Endothelial cell of umbilical vein (primary cell): ENCODE measurements at regions not wholly inside any gene's neighbourhood (a gene's known extent, or its start where the extent isn't known, plus 50 kb on each side); places are given as distances from the start of the nearest gene placed in this dataset.

Experiments used
- BruUV-seq: library from RNA; stranded (reverse); fragments of 400-500 nt; replicated peaks from 2 replicates; lab custom pipeline; 2021; lab: Mats Ljungman, UMichigan
- CTCF ChIA-PET: fragments of 300-600, 350-600 bp; sonication (Branson Sonifier 250); formaldehyde crosslinking; loops from one replicate; lab custom pipeline; 2021; ENCODE audit warnings: antibody characterized with exemption, inconsistent platforms; lab: Charles Lee
- POLR2A ChIA-PET: fragments of 300-600, 350-600 bp; sonication (Branson Sonifier 250); formaldehyde crosslinking; loops from one replicate; lab custom pipeline; 2021; ENCODE audit warnings: antibody characterized with exemption, inconsistent platforms; lab: Charles Lee
- DNase-seq: peaks from one replicate; pipeline ENCODE4 v3.0.0-alpha.2; 2011; ENCODE audit warnings: low read depth, low spot score
- FAIRE-seq: peaks from 2 replicates; lab custom pipeline; 2011; peaks lifted over from hg19 to GRCh38; lab: Jason Lieb, UNC
- H2AFZ ChIP-seq: 2 replicates; pipeline ENCODE4 v1.6.0; 2012; ENCODE audit warnings: low read depth, low read length, control low read depth, inconsistent platforms
- H3K27ac ChIP-seq: 2 replicates; pipeline ENCODE4 v1.5.1; 2011; ENCODE audit warnings: low read depth, mild to moderate bottlenecking, control low read depth, low read length, moderate library complexity; ENCODE audit not compliant: insufficient read depth
- H3K27me3 ChIP-seq, 2 experiments: 2 replicates each; pipeline versions ENCODE4 v1.6.0 to v1.6.1; 2011; ENCODE audit warnings: low read length in 2 of 2, mixed read lengths in 1 of 2; ENCODE audit not compliant: control insufficient read depth in 2 of 2, insufficient read depth in 2 of 2
- H3K36me3 ChIP-seq, 2 experiments: 2 replicates in 1 of 2; 3 replicates in 1 of 2; pipeline ENCODE4 v1.5.1; 2011; ENCODE audit warnings: low read length in 2 of 2, mild to moderate bottlenecking in 1 of 2, moderate library complexity in 1 of 2; ENCODE audit not compliant: control insufficient read depth in 2 of 2, insufficient read depth in 2 of 2; ENCODE audit errors: extremely low read depth in 1 of 2
- H3K4me1 ChIP-seq: 3 replicates; pipeline ENCODE4 v1.5.1; 2011; ENCODE audit warnings: mild to moderate bottlenecking, low read length; ENCODE audit not compliant: control insufficient read depth, insufficient read depth; ENCODE audit errors: extremely low read depth
- H3K4me2 ChIP-seq: 2 replicates; pipeline ENCODE4 v1.6.1; 2011; ENCODE audit warnings: low read length, control low read depth, mixed read lengths; ENCODE audit not compliant: insufficient read depth
- H3K4me3 ChIP-seq, 3 experiments: fragments of 200-600 bp in 1 of 3; sonication (generic), shearing (Covaris generic) in 1 of 3; replicated peaks in 1 of 3; 2 replicates each; pipeline ENCODE4 v1.5.1; 2011 to 2016; ENCODE audit warnings: control low read depth in 3 of 3, low read length in 3 of 3, mild to moderate bottlenecking in 2 of 3, inconsistent platforms in 1 of 3, low read depth in 1 of 3, moderate library complexity in 1 of 3; ENCODE audit not compliant: insufficient read depth in 1 of 3
- H3K79me2 ChIP-seq: 2 replicates; pipeline ENCODE4 v1.6.0; 2012; ENCODE audit warnings: low read length, inconsistent platforms; ENCODE audit not compliant: control insufficient read depth, insufficient read depth
- H3K9ac ChIP-seq: replicated peaks from 2 replicates; pipeline ENCODE3; 2011; ENCODE audit warnings: low read length, control low read depth; ENCODE audit not compliant: insufficient read depth; ENCODE audit errors: extremely low read depth
- H3K9me1 ChIP-seq: replicated peaks from 3 replicates; pipeline ENCODE4 v1.6.0; 2011; ENCODE audit warnings: mild to moderate bottlenecking, low read length; ENCODE audit not compliant: control insufficient read depth, insufficient read depth; ENCODE audit errors: extremely low read depth
- H3K9me3 ChIP-seq: replicated peaks from 2 replicates; pipeline ENCODE4 v1.5.1; 2012; ENCODE audit warnings: low read length, inconsistent platforms; ENCODE audit not compliant: control insufficient read depth, insufficient read depth
- H4K20me1 ChIP-seq: replicated peaks from 2 replicates; pipeline ENCODE3; 2011; ENCODE audit warnings: mild to moderate bottlenecking, low read length; ENCODE audit not compliant: control insufficient read depth, insufficient read depth; ENCODE audit errors: extremely low read depth
- CTCF ChIP-seq, 2 donors: IDR thresholded peaks; 1 replicate in 1 of 2; 2 replicates in 1 of 2; pipeline ENCODE4 v1.5.1; 2011; ENCODE audit warnings: low read length in 2 of 2, mild to moderate bottlenecking in 2 of 2, moderate library complexity in 2 of 2, control low read depth in 1 of 2, inconsistent platforms in 1 of 2, low read depth in 1 of 2; ENCODE audit not compliant: insufficient read depth in 1 of 2; ENCODE audit errors: extremely low read depth in 1 of 2
- EZH2 ChIP-seq: IDR thresholded peaks from 2 replicates; pipeline ENCODE4 v1.6.1; 2012; ENCODE audit warnings: borderline replicate concordance, low read depth, mild to moderate bottlenecking, moderate library complexity, low read length, inconsistent platforms; ENCODE audit not compliant: severe bottlenecking
- FOS ChIP-seq: IDR thresholded peaks from 2 replicates; pipeline ENCODE4 v1.6.1; 2011; ENCODE audit warnings: mild to moderate bottlenecking, low read length, moderate library complexity, borderline replicate concordance; ENCODE audit not compliant: insufficient read depth
- GATA2 ChIP-seq: IDR thresholded peaks from 2 replicates; pipeline ENCODE4 v1.7.0; 2011; ENCODE audit warnings: low read depth, mild to moderate bottlenecking, moderate library complexity, mixed read lengths, low read length; ENCODE audit not compliant: insufficient read length, insufficient read depth
- JUN ChIP-seq: IDR thresholded peaks from 2 replicates; pipeline ENCODE4 v1.6.1; 2011; ENCODE audit warnings: borderline replicate concordance, low read depth; ENCODE audit not compliant: insufficient read length, insufficient read depth
- MYC ChIP-seq: IDR thresholded peaks from one replicate; pipeline ENCODE4 v1.6.1; 2011; ENCODE audit warnings: mild to moderate bottlenecking, low read depth, low read length
- POLR2A ChIP-seq: IDR thresholded peaks from 2 replicates; pipeline ENCODE4 v1.6.1; 2012; ENCODE audit warnings: low read depth, mild to moderate bottlenecking, control low read depth, low read length
- POLR2AphosphoS5 ChIP-seq: IDR thresholded peaks from 2 replicates; pipeline ENCODE4 v1.6.1; 2012; ENCODE audit warnings: low read depth, mild to moderate bottlenecking, control low read depth, low read length, moderate library complexity; ENCODE audit not compliant: insufficient read depth
- dilution Hi-C: fragments of 300-500 bp; cut with MboI; formaldehyde crosslinking; loops from one replicate; pipeline ENCODE4 v1.15.0; 2019; ENCODE audit warnings: low sequenced_read_pairs; ENCODE audit not compliant: extremely low pct_ligation_motif_present
- intact Hi-C: fragments of 100-400 bp; cut with micrococcal nuclease; formaldehyde crosslinking; loops from one replicate; pipeline ENCODE4 v1.10.0; 2022
- TF ChIP-seq, protein P1 (sequence below): IDR thresholded peaks from 2 replicates; pipeline ENCODE4 v1.6.1; 2011; ENCODE audit not compliant: insufficient read depth, insufficient read length

DNA sequence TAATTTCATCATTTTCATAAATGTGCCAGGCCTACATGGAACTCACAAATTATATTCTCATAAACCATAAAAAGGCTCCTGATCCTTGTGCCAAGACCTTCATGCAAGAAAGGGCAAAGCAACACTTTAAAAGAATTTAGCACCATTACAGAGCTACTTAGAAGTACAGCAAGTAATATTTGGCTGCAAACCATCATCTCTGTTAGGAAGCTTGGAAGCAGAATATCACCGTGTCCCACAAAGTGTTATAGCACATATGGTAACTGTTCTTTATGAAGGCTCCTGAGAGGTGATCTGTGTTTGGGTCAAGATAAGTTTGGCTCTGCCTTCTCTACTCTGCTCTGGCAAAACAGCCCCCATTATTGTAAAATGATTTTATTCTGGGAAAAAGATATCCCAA lies 59.7 kb upstream of the KCNJ3 start:
- ChIA-PET CTCF (no interaction called here), POLR2A (no interaction called here)
- no peaks in the 10 kb centered on the region for H3K9me1 ChIP-seq
- no peaks in the 10 kb centered on the region for H3K36me3 ChIP-seq
- H3K79me2 ChIP-seq, result no peaks in the 10 kb centered on the region
- H4K20me1 ChIP-seq, result no peaks in the 10 kb centered on the region
- no peak overlapping the region for H2AFZ ChIP-seq
- no peak overlapping the region for H3K27ac ChIP-seq
- BruUV-seq, result no TSS peak
- H3K9ac ChIP-seq, result no peak overlapping the region
- dilution Hi-C loops, result no loop called here
- TF ChIP-seq EZH2 (no peak), FOS (no peak), MYC (no peak), GATA2 (no peak), POLR2AphosphoS5 (no peak), POLR2A (no peak)
- TF ChIP-seq, protein P1, sequence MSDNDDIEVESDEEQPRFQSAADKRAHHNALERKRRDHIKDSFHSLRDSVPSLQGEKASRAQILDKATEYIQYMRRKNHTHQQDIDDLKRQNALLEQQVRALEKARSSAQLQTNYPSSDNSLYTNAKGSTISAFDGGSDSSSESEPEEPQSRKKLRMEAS, result no peak
- H3K9me3 ChIP-seq, result no peaks in the 10 kb centered on the region
- intact Hi-C loops, result no loop called here
- DNase-seq (no peak), FAIRE-seq (no peak)
- H3K4me1 ChIP-seq, result no peaks in the 10 kb centered on the region
- H3K27me3 ChIP-seq, result no peaks in the 10 kb centered on the region
- no peak overlapping the region for H3K4me2 ChIP-seq
- no peak overlapping the region for H3K4me3 ChIP-seq

DNA sequence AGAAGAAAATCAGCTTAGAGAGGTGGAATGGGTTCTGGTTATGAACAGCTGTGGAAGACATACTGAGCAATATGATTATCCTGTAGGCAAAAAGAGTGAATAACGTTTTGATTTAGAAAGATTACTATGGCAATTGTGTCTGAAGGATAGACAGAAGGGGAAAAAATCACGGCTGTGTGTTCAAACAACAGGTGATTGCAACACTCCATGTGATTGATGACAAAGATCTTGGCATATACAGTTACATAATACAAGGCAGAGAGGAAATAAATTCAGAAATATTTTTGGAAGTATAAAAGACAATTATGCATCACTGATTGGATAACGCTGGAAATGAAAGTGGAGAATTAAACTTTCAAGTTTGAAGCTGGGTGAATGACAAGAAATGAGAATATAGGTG lies 58.5 kb upstream of the KCNJ3 start:
- ChIA-PET CTCF (no interaction called here), POLR2A (no interaction called here)
- dilution Hi-C loops, result no loop called here

More for the DNA sequence above, 58.5 kb upstream of the KCNJ3 start:
- H2AFZ ChIP-seq, result no peak overlapping the region
- H3K36me3 ChIP-seq, result no peaks in the 10 kb centered on the region
- no peaks in the 10 kb centered on the region for H3K9me3 ChIP-seq
- no peak overlapping the region for H3K4me2 ChIP-seq
- H3K4me3 ChIP-seq, result no peak overlapping the region
- no TSS peak for BruUV-seq
- H3K27ac ChIP-seq, result no peak overlapping the region
- TF ChIP-seq JUN, result no peak
- TF ChIP-seq FOS, result no peak
- TF ChIP-seq, protein P1, result no peak
- no peak for TF ChIP-seq CTCF (IDR thresholded peaks at IDR 0.05; ENCODE audit: extremely low read depth in 1 of 2, insufficient read depth in 1 of 2, low read depth in 1 of 2, low read length in 2 of 2)
- no peak for TF ChIP-seq MYC
- TF ChIP-seq EZH2, result no peak
- FAIRE-seq (no peak), DNase-seq (no peak)
- no peak overlapping the region for H3K9ac ChIP-seq
- no peaks in the 10 kb centered on the region for H3K27me3 ChIP-seq
- no peaks in the 10 kb centered on the region for H4K20me1 ChIP-seq
- intact Hi-C loops, result no loop called here
- no peaks in the 10 kb centered on the region for H3K4me1 ChIP-seq
- no peaks in the 10 kb centered on the region for H3K9me1 ChIP-seq
- no peaks in the 10 kb centered on the region for H3K79me2 ChIP-seq
